ENCODE measurements at regions not wholly inside any gene's neighbourhood (a gene's known extent, or its start where the extent isn't known, plus 50 kb on each side); places are given as distances from the start of the nearest gene placed in this dataset.

GRCh38 chr6:33902457-33902853 lies 98.7 kb upstream of the MLN start:
- no peak overlapping the region; the same call in 1 of the 2 replicates for H3K27ac Mint-ChIP-seq
- TF ChIP-seq HMGXB4 (CRISPR knock-in tag; IDR thresholded peaks at IDR 0.05) = no peak
- no peak for TF ChIP-seq ETV6 (CRISPR knock-in tag; IDR thresholded peaks at IDR 0.05)
- TF ChIP-seq CREM (CRISPR knock-in tag; IDR thresholded peaks at IDR 0.05) = no peak
- peaks cover 21% of the 10 kb centered on the region for H3K4me1 Mint-ChIP-seq
- H3K36me3 Mint-ChIP-seq = no peaks in the 10 kb centered on the region
- DNase-seq (ENCODE audit: low spot score) (no peak), ATAC-seq (no peak)
- ChIA-PET CTCF (interaction anchor here (1.6 kb wide), 1 partner anchor 125 kb away, joined by 4 read pairs; no protein-coding TSS in a partner anchor), POLR2A (interaction anchor here (1.1 kb wide), 1 partner anchor 131 kb away, joined by 3 read pairs; no protein-coding TSS in a partner anchor)
- H3K27me3 Mint-ChIP-seq (ENCODE audit: low read depth) = peaks cover 5% of the 10 kb centered on the region
- H3K9me3 Mint-ChIP-seq = no peaks in the 10 kb centered on the region
- no peak overlapping the region for H3K4me3 Mint-ChIP-seq

GRCh38 chr6:33901822-33902456 lies 98.1 kb upstream of the MLN start:
- Mint-ChIP-seq H3K36me3 (no peaks in the 10 kb centered on the region), H3K9me3 (no peaks in the 10 kb centered on the region), H3K27ac (no peak overlapping the region), H3K4me1 (peaks cover 21% of the 10 kb centered on the region), H3K27me3 (ENCODE audit: low read depth) (peaks cover 5% of the 10 kb centered on the region), H3K4me3 (no peak overlapping the region)
- TF ChIP-seq NFE2L1 (CRISPR knock-in tag; IDR thresholded peaks at IDR 0.05) (no peak), MXD4 (CRISPR knock-in tag; IDR thresholded peaks at IDR 0.05; ENCODE audit: borderline replicate concordance) (no peak), NFATC4 (CRISPR knock-in tag; IDR thresholded peaks at IDR 0.05) (no peak), RORB (CRISPR knock-in tag; IDR thresholded peaks at IDR 0.05) (no peak), ZNF671 (CRISPR knock-in tag; IDR thresholded peaks at IDR 0.05) (no peak), ELF4 (CRISPR knock-in tag; IDR thresholded peaks at IDR 0.05; ENCODE audit: low read depth) (no peak), ZNF512 (CRISPR knock-in tag; IDR thresholded peaks at IDR 0.05; ENCODE audit: borderline replicate concordance) (no peak), OVOL2 (CRISPR knock-in tag; IDR thresholded peaks at IDR 0.05; ENCODE audit: borderline replicate concordance) (no peak), MLX (CRISPR knock-in tag; IDR thresholded peaks at IDR 0.05) (no peak), NFYB (CRISPR knock-in tag; conservative IDR thresholded peaks at IDR 0.05; ENCODE audit: low read depth) (no peak), ETV6 (CRISPR knock-in tag; IDR thresholded peaks at IDR 0.05) (no peak), ZNF317 (CRISPR knock-in tag; IDR thresholded peaks at IDR 0.05; ENCODE audit: borderline replicate concordance, low read depth) (no peak), FOXJ3 (CRISPR knock-in tag; IDR thresholded peaks at IDR 0.05; ENCODE audit: borderline replicate concordance) (no peak), SP1 (CRISPR knock-in tag; conservative IDR thresholded peaks at IDR 0.05) (no peak)
- DNase-seq (ENCODE audit: low spot score) = no peak
- POLR2A ChIA-PET = interaction anchor here (0.6 to 1.1 kb wide), 2 partner anchors 32 to 131 kb away, joined by 3 read pairs; no protein-coding TSS in a partner anchor
- ATAC-seq = no peak
- CTCF ChIA-PET = interaction anchor here (1.6 kb wide), 1 partner anchor 125 kb away, joined by 4 read pairs; no protein-coding TSS in a partner anchor

GRCh38 chr6:33898771-33899170 lies 95.0 kb upstream of the MLN start:
- CTCF ChIA-PET = interaction anchor here (1.5 kb wide), 1 partner anchor 70 kb away, joined by 3 read pairs; no protein-coding TSS in a partner anchor
- DNase-seq (ENCODE audit: low spot score) (no peak), ATAC-seq (no peak)
- Mint-ChIP-seq H3K4me3 (no peak overlapping the region), H3K36me3 (no peaks in the 10 kb centered on the region), H3K27me3 (ENCODE audit: low read depth) (peaks cover 3% of the 10 kb centered on the region), H3K27ac (no peak overlapping the region), H3K9me3 (no peaks in the 10 kb centered on the region), H3K4me1 (peaks cover 18% of the 10 kb centered on the region)
- POLR2A ChIA-PET = no interaction called here
- no peak for TF ChIP-seq IRF1 (CRISPR knock-in tag; IDR thresholded peaks at IDR 0.05)
- no peak for TF ChIP-seq MYBL2 (CRISPR knock-in tag; IDR thresholded peaks at IDR 0.05)
- no peak for TF ChIP-seq USF1 (CRISPR knock-in tag; IDR thresholded peaks at IDR 0.05)
- no peak for TF ChIP-seq TP53 (CRISPR knock-in tag; IDR thresholded peaks at IDR 0.05)
